B cell (primary cell): ENCODE measurements at regions not wholly inside any gene's neighbourhood (a gene's known extent, or its start where the extent isn't known, plus 50 kb on each side); places are given as distances from the start of the nearest gene placed in this dataset.

Source experiments
- ATAC-seq: fragments of 200-7000 bp; cut with Tn5 transposase; one replicate; pipeline ENCODE4 v1.10.0; 2021; ENCODE audit warnings: low read depth, mild to moderate bottlenecking, moderate number of reproducible peaks, moderate library complexity
- CTCF ChIA-PET: fragments of 350-600 bp; sonication (Branson Sonifier 250); formaldehyde crosslinking; loops from one replicate; lab custom pipeline; 2021; ENCODE audit warnings: antibody characterized with exemption, inconsistent platforms; lab: Charles Lee
- POLR2A ChIA-PET: fragments of 350-600 bp; sonication (Branson Sonifier 250); formaldehyde crosslinking; loops from one replicate; lab custom pipeline; 2021; ENCODE audit warnings: antibody characterized with exemption; lab: Charles Lee
- DNase-seq: peaks from one replicate; pipeline ENCODE4 v3.0.0; 2013
- H2AFZ ChIP-seq: 2 replicates; pipeline ENCODE4 v1.6.1; 2012; ENCODE audit warnings: mild to moderate bottlenecking, low read depth, low read length; ENCODE audit not compliant: insufficient read depth, poor library complexity, severe bottlenecking
- H3K27ac ChIP-seq, 2 donors: 1 replicate in 1 of 2; 2 replicates in 1 of 2; pipeline ENCODE4 v1.5.1; 2012 to 2013; ENCODE audit warnings: low read length in 2 of 2, mild to moderate bottlenecking in 2 of 2, moderate library complexity in 1 of 2
- H3K27me3 ChIP-seq, 4 experiments: fragments of 200-600 bp in 1 of 4; sonication (generic) in 1 of 4; replicated peaks in 1 of 4; 1 replicate in 2 of 4; 2 replicates in 2 of 4; pipeline versions ENCODE4 v1.6.1 to v1.7.0; 2013 to 2016; ENCODE audit warnings: low read length in 3 of 4, mild to moderate bottlenecking in 2 of 4, mixed read lengths in 1 of 4, moderate library complexity in 1 of 4; ENCODE audit not compliant: insufficient read depth in 4 of 4, control insufficient read depth in 3 of 4; ENCODE audit errors: control extremely low read depth in 1 of 4
- H3K36me3 ChIP-seq, 2 experiments: replicated peaks in 1 of 2; 1 replicate in 1 of 2; 2 replicates in 1 of 2; pipeline versions ENCODE4 v1.6.1 to v1.7.1; 2013; ENCODE audit warnings: low read length in 1 of 2; ENCODE audit not compliant: insufficient read depth in 2 of 2, control insufficient read depth in 1 of 2; ENCODE audit errors: control extremely low read depth in 1 of 2, extremely low read depth in 1 of 2
- H3K4me1 ChIP-seq, 2 donors: fragments of 200-600 bp in 1 of 2; sonication (generic) in 1 of 2; 1 replicate in 1 of 2; 2 replicates in 1 of 2; pipeline versions ENCODE4 v1.5.1 to v1.6.1; 2013 to 2017; ENCODE audit warnings: low read length in 2 of 2; ENCODE audit not compliant: control insufficient read depth in 2 of 2, insufficient read depth in 2 of 2
- H3K4me2 ChIP-seq: replicated peaks from 2 replicates; pipeline ENCODE3; 2012; ENCODE audit warnings: mild to moderate bottlenecking, low read depth, low read length; ENCODE audit not compliant: poor library complexity, severe bottlenecking
- H3K4me3 ChIP-seq, 5 experiments: fragments of 200-600 bp in 1 of 5; sonication (generic) in 1 of 5; 1 replicate in 3 of 5; 2 replicates in 2 of 5; pipeline versions ENCODE4 v1.5.1 to v1.7.0; 2011 to 2016; ENCODE audit warnings: low read length in 4 of 5, mild to moderate bottlenecking in 4 of 5, low read depth in 2 of 5, control low read depth in 1 of 5, moderate library complexity in 1 of 5; ENCODE audit not compliant: insufficient read depth in 1 of 5; ENCODE audit errors: control extremely low read depth in 1 of 5, extremely low read depth in 1 of 5
- H3K79me2 ChIP-seq: fragments of 200-600 bp; sonication (generic); one replicate; pipeline ENCODE4 v1.6.0; 2016; ENCODE audit warnings: low read length; ENCODE audit not compliant: control insufficient read depth, insufficient read depth
- H3K9ac ChIP-seq: fragments of 200-600 bp; sonication (generic); 2 replicates; pipeline ENCODE4 v1.6.1; 2017; ENCODE audit warnings: mild to moderate bottlenecking, low read length, moderate library complexity
- H3K9me3 ChIP-seq, 3 donors: one replicate each; pipeline versions ENCODE4 v1.6.1 to v1.7.1; 2013; ENCODE audit warnings: low read length in 2 of 3; ENCODE audit not compliant: control insufficient read depth in 2 of 3, insufficient read depth in 1 of 3; ENCODE audit errors: control extremely low read depth in 1 of 3
- H4K20me1 ChIP-seq: 2 replicates; pipeline ENCODE4 v1.6.0; 2012; ENCODE audit warnings: mild to moderate bottlenecking, low read length; ENCODE audit not compliant: insufficient read depth, control insufficient read depth, poor library complexity, severe bottlenecking
- H3K27ac Mint-ChIP-seq: one replicate; pipeline ENCODE4 v1.8.0; 2021; ENCODE audit warnings: mixed read lengths
- H3K27me3 Mint-ChIP-seq: one replicate; pipeline ENCODE4 v1.8.0; 2021; ENCODE audit warnings: mixed read lengths
- H3K4me1 Mint-ChIP-seq: one replicate; pipeline ENCODE4 v1.8.0; 2021; ENCODE audit warnings: mixed read lengths
- H3K4me3 Mint-ChIP-seq: one replicate; pipeline ENCODE4 v1.8.0; 2021; ENCODE audit warnings: mixed read lengths
- H3K9me3 Mint-ChIP-seq: one replicate; pipeline ENCODE4 v1.8.0; 2022; ENCODE audit warnings: mixed read lengths; ENCODE audit not compliant: insufficient read depth
- EZH2 ChIP-seq: IDR thresholded peaks from 2 replicates; pipeline ENCODE4 v1.6.1; 2012; ENCODE audit warnings: borderline replicate concordance, low read depth, mild to moderate bottlenecking, moderate library complexity, low read length; ENCODE audit not compliant: insufficient read depth, poor library complexity, severe bottlenecking
- WGBS: methylation state at CpG from one replicate; pipeline ENCODE4 v1.1.5; 2013; ENCODE audit warnings: missing lambda C conversion rate; ENCODE audit not compliant: insufficient coverage; 5-methylcytosine and 5-hydroxymethylcytosine counted together
- intact Hi-C: fragments of 100-400 bp; cut with micrococcal nuclease; formaldehyde crosslinking; loops from one replicate; pipeline ENCODE4 v1.10.0; 2022
- TF ChIP-seq, protein P1 (sequence below): fragments of 200-600 bp; IDR thresholded peaks from one replicate; pipeline ENCODE4 v1.8.0; 2022; ENCODE audit warnings: antibody characterized with exemption, mild to moderate bottlenecking

DNA sequence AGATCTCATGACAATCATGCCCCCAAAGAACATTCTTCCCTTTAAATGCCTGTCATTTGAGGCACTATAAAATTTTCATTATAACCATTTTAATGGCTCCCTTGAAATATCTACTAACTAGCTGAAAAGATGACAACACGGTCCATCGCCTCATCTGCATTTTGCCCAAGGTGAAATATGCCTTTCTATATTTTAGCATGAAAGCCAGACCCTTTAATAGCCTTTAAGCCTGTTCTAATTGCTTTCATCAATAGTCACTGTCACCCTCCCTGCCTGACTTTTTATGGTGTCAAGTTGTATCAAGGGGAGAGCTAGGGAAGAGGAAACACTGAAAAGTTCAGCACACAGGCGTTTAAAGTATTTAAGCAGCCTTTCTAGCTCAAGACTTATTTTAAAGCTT, 144.1 kb upstream of the PRICKLE2 start:
- intact Hi-C loops, result no loop called here
- no peak overlapping the region for H3K4me3 ChIP-seq
- H3K27ac ChIP-seq, result no peak overlapping the region
- ATAC-seq (no peak), DNase-seq (no peak)
- POLR2A ChIA-PET, result no interaction called here
- no peak overlapping the region for H3K4me2 ChIP-seq
- H3K9me3 ChIP-seq, result no peaks in the 10 kb centered on the region
- H3K79me2 ChIP-seq, result no peaks in the 10 kb centered on the region
- H4K20me1 ChIP-seq, result no peaks in the 10 kb centered on the region
- CTCF ChIA-PET, result no interaction called here
- no CpG with 5 or more reads among the region's 3 CpGs for WGBS
- no peaks in the 10 kb centered on the region for H3K36me3 ChIP-seq
- no peaks in the 10 kb centered on the region for H3K4me1 ChIP-seq
- Mint-ChIP-seq H3K27me3 (peaks cover 10% of the 10 kb centered on the region), H3K4me1 (no peaks in the 10 kb centered on the region), H3K9me3 (no peaks in the 10 kb centered on the region), H3K27ac (no peak overlapping the region), H3K4me3 (no peak overlapping the region)
- no peak overlapping the region for H2AFZ ChIP-seq
- no peak overlapping the region for H3K9ac ChIP-seq
- no peaks in the 10 kb centered on the region for H3K27me3 ChIP-seq
- no peak for TF ChIP-seq EZH2
- TF ChIP-seq, protein P1, sequence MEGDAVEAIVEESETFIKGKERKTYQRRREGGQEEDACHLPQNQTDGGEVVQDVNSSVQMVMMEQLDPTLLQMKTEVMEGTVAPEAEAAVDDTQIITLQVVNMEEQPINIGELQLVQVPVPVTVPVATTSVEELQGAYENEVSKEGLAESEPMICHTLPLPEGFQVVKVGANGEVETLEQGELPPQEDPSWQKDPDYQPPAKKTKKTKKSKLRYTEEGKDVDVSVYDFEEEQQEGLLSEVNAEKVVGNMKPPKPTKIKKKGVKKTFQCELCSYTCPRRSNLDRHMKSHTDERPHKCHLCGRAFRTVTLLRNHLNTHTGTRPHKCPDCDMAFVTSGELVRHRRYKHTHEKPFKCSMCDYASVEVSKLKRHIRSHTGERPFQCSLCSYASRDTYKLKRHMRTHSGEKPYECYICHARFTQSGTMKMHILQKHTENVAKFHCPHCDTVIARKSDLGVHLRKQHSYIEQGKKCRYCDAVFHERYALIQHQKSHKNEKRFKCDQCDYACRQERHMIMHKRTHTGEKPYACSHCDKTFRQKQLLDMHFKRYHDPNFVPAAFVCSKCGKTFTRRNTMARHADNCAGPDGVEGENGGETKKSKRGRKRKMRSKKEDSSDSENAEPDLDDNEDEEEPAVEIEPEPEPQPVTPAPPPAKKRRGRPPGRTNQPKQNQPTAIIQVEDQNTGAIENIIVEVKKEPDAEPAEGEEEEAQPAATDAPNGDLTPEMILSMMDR, result no peak

DNA sequence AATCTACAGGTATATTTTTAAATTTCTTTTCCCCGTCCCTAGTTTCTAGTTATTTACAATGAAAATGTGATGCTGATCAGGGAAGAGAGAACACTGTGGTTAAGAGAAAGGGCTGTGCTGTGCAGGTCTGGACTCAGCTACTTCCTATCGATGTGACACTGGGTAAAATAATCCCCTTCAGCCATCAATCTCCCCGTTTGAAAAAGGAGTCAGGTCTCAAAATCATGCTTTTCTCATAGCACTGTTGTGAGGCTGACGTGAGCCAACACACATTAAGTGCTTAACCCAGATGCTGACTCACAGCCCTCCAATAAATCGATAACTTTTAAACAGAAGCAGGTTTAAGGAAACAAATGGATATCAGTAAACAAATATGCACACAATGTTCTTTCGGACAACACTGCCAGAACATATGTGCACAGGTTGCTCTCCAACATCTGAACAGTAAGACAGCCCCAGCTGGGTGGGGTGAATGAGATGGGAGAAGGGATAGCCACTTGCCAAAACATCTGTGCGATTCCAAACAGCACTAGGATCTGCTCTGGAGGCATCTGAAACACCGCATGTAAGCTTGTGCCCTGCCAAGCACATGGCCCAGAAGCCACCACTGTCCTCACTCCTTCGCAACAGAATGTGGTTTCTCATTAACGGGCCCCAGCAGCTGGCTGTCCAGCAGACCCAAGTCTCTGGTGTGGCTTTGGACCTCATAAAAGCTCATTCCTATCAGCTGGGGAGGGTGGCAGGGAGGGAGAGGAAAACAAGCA, 143.2 kb upstream of the PRICKLE2 start:
- Histone ChIP-seq H3K27me3 (no peaks in the 10 kb centered on the region), H3K4me3 (no peak overlapping the region), H3K27ac (no peak overlapping the region), H3K9me3 (no peaks in the 10 kb centered on the region), H3K36me3 (no peaks in the 10 kb centered on the region), H3K9ac (no peak overlapping the region), H4K20me1 (no peaks in the 10 kb centered on the region), H3K79me2 (no peaks in the 10 kb centered on the region), H3K4me2 (no peak overlapping the region), H3K4me1 (no peaks in the 10 kb centered on the region), H2AFZ (no peak overlapping the region)
- intact Hi-C loops, result no loop called here
- Mint-ChIP-seq H3K9me3 (no peaks in the 10 kb centered on the region), H3K4me3 (no peak overlapping the region), H3K27ac (no peak overlapping the region), H3K4me1 (no peaks in the 10 kb centered on the region), H3K27me3 (peaks cover 10% of the 10 kb centered on the region)
- WGBS, result 91% methylated on average over 4 of the region's 10 CpGs
- DNase-seq (no peak), ATAC-seq (no peak)
- ChIA-PET CTCF (no interaction called here), POLR2A (no interaction called here)
- TF ChIP-seq EZH2, result no peak
- TF ChIP-seq, protein P1, result no peak
